GM19351 (cell line): ENCODE measurements at regions not wholly inside any gene's neighbourhood (a gene's known extent, or its start where the extent isn't known, plus 50 kb on each side); places are given as distances from the start of the nearest gene placed in this dataset.
A peak's percentile ranks its signal among the peaks of the same experiment; 100 is the strongest.
"Not testable (repeated sequence)": the region's sequence is repeated elsewhere in the genome, so short reads cannot be mapped to it uniquely, and the experiment has no call there.

Experiments
- ATAC-seq: cut with Tn5 transposase; IDR thresholded peaks from one replicate; pipeline ENCODE4 v1.9.1; 2021; ENCODE audit warnings: mild to moderate bottlenecking, moderate library complexity; ENCODE audit not compliant: unreplicated experiment

- ATAC-seq = not testable (repeated sequence)
Observed at GRCh38 chr1:144031550-144031949, 59.8 kb upstream of the FAM72C start.

- ATAC-seq = peak; percentile 93
Observed at GRCh38 chr1:144026022-144026421, 54.2 kb upstream of the FAM72C start.

- ATAC-seq = not testable (repeated sequence)
Observed at GRCh38 chr1:144021690-144022384, 50.1 kb upstream of the FAM72C start.
